HepG2 (cell line): ENCODE measurements at regions not wholly inside any gene's neighbourhood (a gene's known extent, or its start where the extent isn't known, plus 50 kb on each side); places are given as distances from the start of the nearest gene placed in this dataset.

ENCODE experiments used
- ATAC-seq: fragments of 200-7000 bp; cut with Tn5 transposase; 3 replicates; pipeline ENCODE4 v1.9.1; 2020; ENCODE audit warnings: mild to moderate bottlenecking, moderate library complexity
- BruUV-seq: library from RNA; stranded (reverse); fragments of 400-500 nt; replicated peaks from 2 replicates; lab custom pipeline; 2021; lab: Mats Ljungman, UMichigan
- CTCF ChIA-PET: fragments of 300-600 bp; formaldehyde crosslinking; extraction: SDS; loops from one replicate; lab custom pipeline; 2021; ENCODE audit warnings: low total read pairs, inconsistent platforms, low intra/inter-chr PET ratio; lab: Yijun Ruan, JAX
- POLR2A ChIA-PET: fragments of 350-600 bp; sonication (Branson Sonifier 250); formaldehyde crosslinking; loops from one replicate; lab custom pipeline; 2020; ENCODE audit warnings: antibody characterized with exemption, inconsistent platforms; lab: Yijun Ruan, JAX
- DNase-seq: peaks from one replicate; pipeline ENCODE4 v3.0.0-alpha.2; 2015; ENCODE audit warnings: low spot score
- FAIRE-seq: peaks from 3 replicates; lab custom pipeline; 2011; peaks lifted over from hg19 to GRCh38; lab: Jason Lieb, UNC
- H2AFZ ChIP-seq: one replicate; pipeline ENCODE4 v1.6.1; 2011; ENCODE audit warnings: low read length, inconsistent platforms
- H3K27ac ChIP-seq: fragments of 300-600 bp; 3 replicates; pipeline ENCODE4 v1.8.0; 2011; ENCODE audit warnings: mixed run types, mild to moderate bottlenecking, mixed read lengths, low read length, inconsistent platforms; ENCODE audit not compliant: insufficient read depth; ENCODE audit errors: extremely low read length
- H3K27me3 ChIP-seq, 2 experiments: fragments of 200-600 bp in 1 of 2; 2 replicates in 1 of 2; 3 replicates in 1 of 2; pipeline versions ENCODE4 v1.6.0 to v1.8.0; 2011; ENCODE audit warnings: low read length in 2 of 2, mild to moderate bottlenecking in 2 of 2, moderate library complexity in 2 of 2, inconsistent platforms in 1 of 2; ENCODE audit not compliant: insufficient read depth in 2 of 2, control insufficient read depth in 1 of 2
- H3K36me3 ChIP-seq, 2 experiments: fragments of 200-600 bp in 1 of 2; replicated peaks in 1 of 2; 2 replicates in 1 of 2; 3 replicates in 1 of 2; pipeline versions ENCODE4 v1.5.1 to v1.8.0; 2011; ENCODE audit warnings: low read length in 2 of 2, inconsistent platforms in 1 of 2; ENCODE audit not compliant: insufficient read depth in 2 of 2, control insufficient read depth in 1 of 2
- H3K4me1 ChIP-seq: 2 replicates; pipeline ENCODE4 v1.5.1; 2012; ENCODE audit warnings: low read length, inconsistent platforms; ENCODE audit not compliant: insufficient read depth
- H3K4me2 ChIP-seq: 2 replicates; pipeline ENCODE4 v1.6.0; 2011; ENCODE audit warnings: low read depth, low read length, inconsistent platforms
- H3K4me3 ChIP-seq, 3 experiments: fragments of 200-600 bp in 1 of 3; sonication (generic), shearing (Covaris generic) in 1 of 3; replicated peaks in 1 of 3; 2 replicates each; pipeline ENCODE4 v1.5.1; 2011 to 2016; ENCODE audit warnings: low read length in 3 of 3, inconsistent platforms in 2 of 3, low read depth in 2 of 3, mild to moderate bottlenecking in 2 of 3, control low read depth in 1 of 3, mixed read lengths in 1 of 3; ENCODE audit not compliant: insufficient read depth in 1 of 3
- H3K79me2 ChIP-seq: one replicate; pipeline ENCODE4 v1.6.1; 2011; ENCODE audit warnings: low read length, inconsistent platforms; ENCODE audit not compliant: insufficient read depth
- H3K9ac ChIP-seq: 2 replicates; pipeline ENCODE4 v1.6.0; 2011; ENCODE audit warnings: mild to moderate bottlenecking, low read depth, low read length, inconsistent platforms; ENCODE audit not compliant: insufficient read depth
- H3K9me3 ChIP-seq: 2 replicates; pipeline ENCODE4 v1.5.1; 2012; ENCODE audit warnings: mild to moderate bottlenecking, low read length
- H4K20me1 ChIP-seq: 2 replicates; pipeline ENCODE4 v1.6.0; 2011; ENCODE audit warnings: inconsistent platforms, mild to moderate bottlenecking, low read length, moderate library complexity; ENCODE audit not compliant: insufficient read depth
- ARNT ChIP-seq: fragments of 450-650 bp; IDR thresholded peaks from 2 replicates; pipeline ENCODE4 v1.6.1; 2017
- KLF11 ChIP-seq: IDR thresholded peaks from 2 replicates; pipeline ENCODE4 v1.6.1; 2016; ENCODE audit warnings: missing compliant biosample characterization
- MAFK ChIP-seq, 2 experiments: IDR thresholded peaks in 1 of 2; conservative IDR thresholded peaks in 1 of 2; 2 replicates each; pipeline ENCODE4 v1.6.1; 2011; ENCODE audit warnings: improper control_type of control experiment in 2 of 2, low read length in 2 of 2
- SIX1 ChIP-seq: sonication (generic); formaldehyde crosslinking; IDR thresholded peaks from 2 replicates; pipeline ENCODE4 v1.4.0; 2020; ENCODE audit warnings: missing genetic modification reagents, borderline replicate concordance
- SMAD3 ChIP-seq: sonication (generic); formaldehyde crosslinking; IDR thresholded peaks from 2 replicates; pipeline ENCODE4 v1.4.0; 2020; ENCODE audit warnings: missing genetic modification reagents
- YY1 ChIP-seq: IDR thresholded peaks from 2 replicates; pipeline ENCODE4 v1.6.1; 2011; ENCODE audit warnings: low read length, low read depth, moderate library complexity, mild to moderate bottlenecking; ENCODE audit not compliant: insufficient read depth, insufficient replicate concordance
- ZBTB38 ChIP-seq: sonication (generic); formaldehyde crosslinking; IDR thresholded peaks from 2 replicates; pipeline ENCODE4 v1.5.1; 2020; ENCODE audit warnings: mild to moderate bottlenecking, missing genetic modification reagents
- ZFP36L1 ChIP-seq: sonication (generic); formaldehyde crosslinking; IDR thresholded peaks from 2 replicates; pipeline ENCODE4 v1.8.0; 2022; ENCODE audit warnings: mild to moderate bottlenecking, missing genetic modification reagents, moderate library complexity
- ZNF761 ChIP-seq: sonication (generic); formaldehyde crosslinking; conservative IDR thresholded peaks from 2 replicates; pipeline ENCODE4 v1.4.0; 2020; ENCODE audit warnings: mild to moderate bottlenecking, missing genetic modification reagents
- WGBS: methylation state at CpG from one replicate; pipeline ENCODE4 v1.1.6; 2017; ENCODE audit warnings: low lambda C conversion rate; 5-methylcytosine and 5-hydroxymethylcytosine counted together
- in situ Hi-C: cut with HindIII; loops from 2 replicates; pipeline ENCODE4 v1.10.0; 2017; ENCODE audit warnings: low pct_unique_long_range_greater_than_20kb; ENCODE audit not compliant: extremely low pct_ligation_motif_present
- intact Hi-C: fragments of 100-400 bp; cut with micrococcal nuclease; formaldehyde crosslinking; loops from one replicate; pipeline ENCODE4 v1.10.0; 2022; ENCODE audit not compliant: unreplicated experiment
- TF ChIP-seq, protein P1 (sequence below): sonication (generic); formaldehyde crosslinking; conservative IDR thresholded peaks from 2 replicates; pipeline ENCODE4 v1.8.0; 2022; ENCODE audit warnings: low read depth, missing genetic modification reagents
- TF ChIP-seq, protein P2 (sequence below): sonication (generic); formaldehyde crosslinking; IDR thresholded peaks from 2 replicates; pipeline ENCODE4 v1.4.0; 2020; ENCODE audit warnings: missing genetic modification reagents

- intact Hi-C loops: no loop called here
- no peak overlapping the region for H3K4me3 ChIP-seq
These were observed 609.5 kb downstream of the SLITRK1 start for GRCh38 chr13:83272652-83273240.

More at GRCh38 chr13:83272652-83273240, 609.5 kb downstream of the SLITRK1 start:
- H3K27ac ChIP-seq: no peak overlapping the region
- FAIRE-seq: no peak
- no peaks in the 10 kb centered on the region for H3K27me3 ChIP-seq
- POLR2A ChIA-PET: no interaction called here
- BruUV-seq: no TSS peak
- in situ Hi-C loops: no loop called here
- H3K9ac ChIP-seq: no peak overlapping the region
- no peaks in the 10 kb centered on the region for H3K36me3 ChIP-seq
- H2AFZ ChIP-seq: no peak overlapping the region
- H3K79me2 ChIP-seq: no peaks in the 10 kb centered on the region
- CTCF ChIA-PET: no interaction called here
- H3K4me1 ChIP-seq: no peaks in the 10 kb centered on the region
- ATAC-seq: no peak
- TF ChIP-seq MAFK (conservative IDR thresholded peaks at IDR 0.05 in 1 of 2, IDR thresholded peaks at IDR 0.05 in 1 of 2; ENCODE audit: low read length in 2 of 2): no peak
- no peak for TF ChIP-seq KLF11 (CRISPR knock-in tag)
- no peak for TF ChIP-seq ZBTB38
- no peak for TF ChIP-seq ARNT
- no peak for TF ChIP-seq ZNF761 (CRISPR knock-in tag)
- TF ChIP-seq ZFP36L1 (CRISPR knock-in tag): no peak
- TF ChIP-seq YY1: no peak
- TF ChIP-seq SIX1 (CRISPR knock-in tag): no peak
- TF ChIP-seq, protein P1, sequence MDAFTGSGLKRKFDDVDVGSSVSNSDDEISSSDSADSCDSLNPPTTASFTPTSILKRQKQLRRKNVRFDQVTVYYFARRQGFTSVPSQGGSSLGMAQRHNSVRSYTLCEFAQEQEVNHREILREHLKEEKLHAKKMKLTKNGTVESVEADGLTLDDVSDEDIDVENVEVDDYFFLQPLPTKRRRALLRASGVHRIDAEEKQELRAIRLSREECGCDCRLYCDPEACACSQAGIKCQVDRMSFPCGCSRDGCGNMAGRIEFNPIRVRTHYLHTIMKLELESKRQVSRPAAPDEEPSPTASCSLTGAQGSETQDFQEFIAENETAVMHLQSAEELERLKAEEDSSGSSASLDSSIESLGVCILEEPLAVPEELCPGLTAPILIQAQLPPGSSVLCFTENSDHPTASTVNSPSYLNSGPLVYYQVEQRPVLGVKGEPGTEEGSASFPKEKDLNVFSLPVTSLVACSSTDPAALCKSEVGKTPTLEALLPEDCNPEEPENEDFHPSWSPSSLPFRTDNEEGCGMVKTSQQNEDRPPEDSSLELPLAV: no peak
- no peak for TF ChIP-seq SMAD3 (CRISPR knock-in tag)
- TF ChIP-seq, protein P2, sequence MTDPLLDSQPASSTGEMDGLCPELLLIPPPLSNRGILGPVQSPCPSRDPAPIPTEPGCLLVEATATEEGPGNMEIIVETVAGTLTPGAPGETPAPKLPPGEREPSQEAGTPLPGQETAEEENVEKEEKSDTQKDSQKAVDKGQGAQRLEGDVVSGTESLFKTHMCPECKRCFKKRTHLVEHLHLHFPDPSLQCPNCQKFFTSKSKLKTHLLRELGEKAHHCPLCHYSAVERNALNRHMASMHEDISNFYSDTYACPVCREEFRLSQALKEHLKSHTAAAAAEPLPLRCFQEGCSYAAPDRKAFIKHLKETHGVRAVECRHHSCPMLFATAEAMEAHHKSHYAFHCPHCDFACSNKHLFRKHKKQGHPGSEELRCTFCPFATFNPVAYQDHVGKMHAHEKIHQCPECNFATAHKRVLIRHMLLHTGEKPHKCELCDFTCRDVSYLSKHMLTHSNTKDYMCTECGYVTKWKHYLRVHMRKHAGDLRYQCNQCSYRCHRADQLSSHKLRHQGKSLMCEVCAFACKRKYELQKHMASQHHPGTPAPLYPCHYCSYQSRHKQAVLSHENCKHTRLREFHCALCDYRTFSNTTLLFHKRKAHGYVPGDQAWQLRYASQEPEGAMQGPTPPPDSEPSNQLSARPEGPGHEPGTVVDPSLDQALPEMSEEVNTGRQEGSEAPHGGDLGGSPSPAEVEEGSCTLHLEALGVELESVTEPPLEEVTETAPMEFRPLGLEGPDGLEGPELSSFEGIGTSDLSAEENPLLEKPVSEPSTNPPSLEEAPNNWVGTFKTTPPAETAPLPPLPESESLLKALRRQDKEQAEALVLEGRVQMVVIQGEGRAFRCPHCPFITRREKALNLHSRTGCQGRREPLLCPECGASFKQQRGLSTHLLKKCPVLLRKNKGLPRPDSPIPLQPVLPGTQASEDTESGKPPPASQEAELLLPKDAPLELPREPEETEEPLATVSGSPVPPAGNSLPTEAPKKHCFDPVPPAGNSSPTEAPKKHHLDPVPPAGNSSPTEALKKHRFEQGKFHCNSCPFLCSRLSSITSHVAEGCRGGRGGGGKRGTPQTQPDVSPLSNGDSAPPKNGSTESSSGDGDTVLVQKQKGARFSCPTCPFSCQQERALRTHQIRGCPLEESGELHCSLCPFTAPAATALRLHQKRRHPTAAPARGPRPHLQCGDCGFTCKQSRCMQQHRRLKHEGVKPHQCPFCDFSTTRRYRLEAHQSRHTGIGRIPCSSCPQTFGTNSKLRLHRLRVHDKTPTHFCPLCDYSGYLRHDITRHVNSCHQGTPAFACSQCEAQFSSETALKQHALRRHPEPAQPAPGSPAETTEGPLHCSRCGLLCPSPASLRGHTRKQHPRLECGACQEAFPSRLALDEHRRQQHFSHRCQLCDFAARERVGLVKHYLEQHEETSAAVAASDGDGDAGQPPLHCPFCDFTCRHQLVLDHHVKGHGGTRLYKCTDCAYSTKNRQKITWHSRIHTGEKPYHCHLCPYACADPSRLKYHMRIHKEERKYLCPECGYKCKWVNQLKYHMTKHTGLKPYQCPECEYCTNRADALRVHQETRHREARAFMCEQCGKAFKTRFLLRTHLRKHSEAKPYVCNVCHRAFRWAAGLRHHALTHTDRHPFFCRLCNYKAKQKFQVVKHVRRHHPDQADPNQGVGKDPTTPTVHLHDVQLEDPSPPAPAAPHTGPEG (CRISPR knock-in tag): no peak
- WGBS: 3% methylated on average over 1 of the region's 1 CpG
- peaks cover 53% of the 10 kb centered on the region for H3K9me3 ChIP-seq
- no peak for DNase-seq
- no peaks in the 10 kb centered on the region for H4K20me1 ChIP-seq
- H3K4me2 ChIP-seq: no peak overlapping the region
